NCI-H1930 (cell line): ENCODE measurements at regions not wholly inside any gene's neighbourhood (a gene's known extent, or its start where the extent isn't known, plus 50 kb on each side); places are given as distances from the start of the nearest gene placed in this dataset.

Experiments
- DNase-seq, 2 experiments: peaks; one replicate each; lab custom pipeline; 2025; lab: John Stamatoyannopoulos, UW

DNA sequence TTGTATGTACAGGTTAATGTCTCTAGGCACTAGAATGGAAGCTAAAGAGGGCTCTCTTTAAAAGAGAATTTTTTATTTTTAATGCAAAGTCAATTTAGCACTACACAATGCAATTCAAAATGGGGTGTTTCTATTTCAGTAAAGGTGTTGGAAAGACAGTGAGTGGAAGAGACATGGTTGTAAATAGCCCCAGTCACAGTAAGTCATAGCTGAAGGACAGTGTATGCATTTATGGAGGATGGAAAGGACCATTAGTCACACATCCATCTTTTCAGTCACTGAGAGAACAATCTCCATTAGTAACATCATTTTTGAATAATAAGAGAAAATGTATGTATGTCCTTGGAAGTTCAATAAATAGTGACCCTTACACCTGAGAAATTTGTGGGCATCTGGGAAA is 148.0 kb downstream of the PDHA2 start:
- no peak for DNase-seq

DNA sequence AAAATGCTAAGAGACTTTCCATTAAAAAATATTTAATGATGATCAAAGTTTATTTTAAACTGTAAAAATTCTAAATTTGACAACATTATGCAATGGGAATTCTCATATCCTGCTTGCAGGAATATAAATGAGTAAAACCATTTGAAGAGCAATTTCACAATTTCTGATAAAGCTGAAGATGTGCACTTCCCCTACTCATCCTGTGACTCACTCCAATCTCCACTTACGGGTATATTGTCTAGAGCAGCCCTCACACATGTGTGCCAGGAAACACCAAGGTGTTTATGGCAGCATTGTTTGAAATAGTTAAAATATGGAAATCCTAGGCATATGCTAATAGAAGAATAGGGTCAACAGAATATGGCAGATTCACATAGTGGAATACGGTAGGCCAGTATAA is 158.4 kb downstream of the PDHA2 start:
- no peak for DNase-seq

DNA sequence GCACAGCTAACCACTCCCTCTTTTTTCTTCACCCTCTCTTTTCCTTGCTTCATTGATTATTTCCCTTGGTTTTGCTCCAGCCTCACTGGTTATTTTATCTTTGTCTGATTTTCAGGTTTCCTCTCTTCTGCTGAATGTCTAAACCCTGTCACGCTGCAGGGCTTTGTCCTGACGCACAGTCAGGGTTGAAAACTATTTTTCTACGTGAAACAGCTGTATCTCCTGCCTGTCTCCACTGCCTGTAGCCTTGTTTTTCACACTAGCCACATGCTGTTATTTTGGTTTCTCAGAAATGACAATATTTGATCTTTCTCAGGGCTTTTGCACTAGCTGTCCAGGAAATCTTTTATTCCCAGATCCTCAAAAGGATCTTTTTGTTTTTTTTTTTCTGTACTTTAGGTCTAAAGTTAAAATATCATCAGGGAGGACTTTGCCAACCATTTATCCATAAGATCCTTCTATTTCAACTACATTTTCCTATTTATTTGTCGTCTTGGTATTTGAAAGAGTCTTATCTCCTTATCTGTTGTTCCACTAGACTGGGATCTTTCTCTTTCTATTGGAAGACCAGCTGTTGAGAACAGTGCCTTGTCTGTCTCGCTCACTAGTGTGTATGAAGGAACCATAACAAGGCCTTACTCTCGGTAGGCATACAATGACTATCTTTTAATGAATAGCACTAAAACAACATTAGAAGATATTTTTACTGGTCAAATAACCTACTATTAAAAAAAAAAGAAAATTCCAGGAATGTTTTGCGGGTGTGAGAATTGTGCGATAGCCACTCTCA is 164.3 kb downstream of the PDHA2 start:
- no peak for DNase-seq

DNA sequence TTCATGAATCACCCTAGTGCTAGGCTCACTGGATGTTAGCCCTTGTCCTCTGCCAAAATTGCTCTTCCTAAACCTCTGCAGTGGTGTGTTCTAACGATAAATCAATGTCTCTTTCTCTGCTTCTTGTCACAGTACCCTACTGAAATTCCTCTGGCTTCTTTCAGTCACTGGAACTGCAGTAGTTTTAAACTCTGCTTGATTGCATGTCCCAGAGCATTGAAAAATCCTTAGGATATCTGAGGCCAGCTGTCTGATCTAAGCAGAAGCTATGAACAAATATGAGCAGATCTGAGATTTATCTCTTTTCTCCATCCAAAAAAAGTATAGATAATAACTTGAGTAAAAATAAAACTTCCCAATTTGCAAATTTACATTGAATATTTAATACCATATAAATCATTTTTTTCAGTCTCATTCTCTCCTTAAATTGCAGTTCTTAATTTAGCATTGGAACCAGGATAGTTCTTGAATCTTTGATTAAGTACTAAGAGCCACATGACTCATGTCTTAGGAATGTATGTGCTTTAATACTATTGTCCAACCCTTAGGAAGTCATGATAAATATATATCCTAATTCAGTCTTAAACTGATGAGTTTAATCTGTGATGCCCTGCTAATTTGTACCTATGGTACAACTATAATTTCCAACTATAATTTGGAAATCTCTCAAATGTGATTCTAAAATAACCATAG is 169.7 kb downstream of the PDHA2 start:
- no peak for DNase-seq

DNA sequence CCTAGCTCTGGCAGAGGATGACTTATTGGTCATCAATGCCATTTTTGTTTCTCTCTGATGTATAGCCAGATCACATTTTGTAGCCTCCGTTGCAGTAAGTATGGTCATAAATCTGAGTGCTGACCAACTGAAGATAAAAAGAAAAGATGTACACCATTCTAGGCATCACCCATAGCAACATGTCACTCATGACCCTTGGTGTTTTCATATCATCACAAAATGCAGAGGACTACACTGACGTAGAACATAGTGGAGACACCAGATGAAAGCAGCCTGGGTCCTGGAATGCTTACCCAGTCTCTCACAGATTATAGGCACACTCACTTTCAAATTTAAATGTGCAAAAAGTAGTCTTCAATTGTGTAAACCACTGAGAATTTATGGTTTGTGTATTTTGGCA is 172.8 kb downstream of the PDHA2 start:
- no peak for DNase-seq

DNA sequence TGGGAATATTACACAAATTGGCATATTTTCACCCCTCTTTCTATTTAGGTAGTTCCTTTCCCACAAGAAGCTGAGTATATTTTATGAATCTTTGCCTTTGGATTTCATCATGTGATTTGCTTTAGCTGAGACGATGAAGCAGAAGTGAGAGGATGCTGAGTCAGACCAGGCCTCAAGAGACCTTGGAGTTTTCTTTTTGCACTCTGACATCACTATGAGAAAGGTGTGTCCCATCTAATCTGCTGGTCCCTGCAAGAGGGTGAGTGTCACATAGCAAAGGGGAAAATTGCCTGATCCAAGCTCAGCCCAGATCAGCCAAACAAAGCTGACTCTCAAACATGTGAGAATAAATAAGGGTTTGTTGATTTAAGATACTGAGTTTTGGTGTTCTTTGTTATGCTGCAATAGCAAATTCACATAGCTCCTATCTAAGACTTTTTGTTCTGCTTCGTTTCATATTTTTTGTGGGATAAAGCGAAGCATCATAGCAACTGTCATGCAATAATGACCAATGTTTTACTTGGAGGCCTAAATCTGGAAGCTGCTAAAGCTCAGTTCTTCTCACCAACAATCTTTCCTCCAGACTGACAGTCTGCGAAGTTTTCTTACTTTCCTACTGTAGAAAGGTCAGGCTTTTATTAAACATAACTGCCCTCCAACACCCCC is 176.9 kb downstream of the PDHA2 start:
- no peak for DNase-seq

DNA sequence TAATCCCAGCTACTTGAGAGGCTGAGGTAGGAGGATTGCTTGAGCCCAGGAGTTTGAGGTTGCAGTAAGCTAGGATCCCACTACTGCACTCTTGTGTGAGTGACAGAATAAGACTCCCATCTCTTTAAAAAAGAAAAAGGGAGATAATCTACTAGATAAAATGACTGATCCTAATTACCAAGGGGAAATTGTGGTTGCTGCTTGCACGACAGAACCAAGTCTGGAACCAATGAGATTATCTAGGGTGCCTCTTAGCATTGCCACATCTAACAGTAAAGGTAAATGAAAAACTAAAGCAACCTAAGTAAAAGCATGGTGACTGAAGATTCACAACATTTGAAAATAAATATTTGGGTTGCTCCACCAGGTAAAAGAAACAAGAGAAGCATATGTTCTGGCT is 185.1 kb downstream of the PDHA2 start:
- no peak for DNase-seq

DNA sequence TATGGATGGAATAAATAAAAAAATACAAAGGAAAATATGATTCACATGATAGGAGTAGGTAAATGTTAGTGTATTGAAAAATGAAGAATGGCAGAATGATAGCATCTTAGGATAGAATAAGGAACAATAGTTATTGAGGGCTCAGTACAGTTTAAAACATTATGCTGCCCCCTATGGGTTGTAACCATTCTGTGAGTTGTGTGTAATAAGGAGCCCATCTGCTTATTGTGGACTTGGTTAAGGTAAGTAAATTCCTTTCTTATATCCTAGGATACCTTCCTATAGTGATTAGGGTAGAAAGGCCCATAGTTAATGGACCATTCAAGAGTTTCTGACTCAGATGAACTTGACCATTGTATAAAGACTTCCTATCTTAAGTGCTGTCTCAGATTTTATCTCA is 195.8 kb downstream of the PDHA2 start:
- no peak for DNase-seq

DNA sequence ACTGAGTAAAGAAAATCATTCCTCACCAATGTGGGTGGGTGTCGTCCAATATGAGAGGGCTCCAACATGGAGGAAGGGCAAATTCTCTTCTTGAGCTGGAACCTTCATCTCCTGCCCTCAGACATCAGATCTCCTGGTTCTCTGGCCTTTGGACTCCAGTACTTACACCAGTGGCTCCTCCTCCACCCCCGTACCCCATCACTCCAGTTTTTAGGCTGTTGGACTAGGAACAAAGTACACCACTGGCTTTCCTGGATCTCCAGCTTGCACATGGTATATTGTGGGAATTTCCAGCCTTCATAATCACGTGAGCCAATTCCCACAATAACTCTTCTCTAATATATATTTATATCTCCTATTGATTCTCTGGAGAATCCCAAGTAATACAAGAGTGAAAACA is 196.9 kb downstream of the PDHA2 start:
- DNase-seq = no peak

DNA sequence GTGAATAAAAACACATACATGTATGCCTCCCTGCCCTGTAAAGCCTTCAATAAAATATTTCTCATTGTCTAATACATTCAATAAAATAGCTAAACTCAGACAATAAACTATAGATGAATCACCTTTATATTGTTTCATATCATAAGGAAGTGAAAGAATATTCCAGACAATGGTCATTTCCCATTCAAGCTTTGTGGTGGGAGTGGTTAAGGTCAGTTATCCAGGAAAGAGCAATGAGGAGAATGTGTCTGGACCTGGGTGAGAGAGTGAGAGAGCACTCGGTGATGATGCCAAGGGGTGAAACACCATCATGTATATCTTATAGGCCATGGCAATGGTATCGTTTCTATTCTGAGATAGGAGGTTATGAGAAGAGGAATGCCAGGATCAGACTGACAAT is 197.8 kb downstream of the PDHA2 start:
- no peak for DNase-seq

DNA sequence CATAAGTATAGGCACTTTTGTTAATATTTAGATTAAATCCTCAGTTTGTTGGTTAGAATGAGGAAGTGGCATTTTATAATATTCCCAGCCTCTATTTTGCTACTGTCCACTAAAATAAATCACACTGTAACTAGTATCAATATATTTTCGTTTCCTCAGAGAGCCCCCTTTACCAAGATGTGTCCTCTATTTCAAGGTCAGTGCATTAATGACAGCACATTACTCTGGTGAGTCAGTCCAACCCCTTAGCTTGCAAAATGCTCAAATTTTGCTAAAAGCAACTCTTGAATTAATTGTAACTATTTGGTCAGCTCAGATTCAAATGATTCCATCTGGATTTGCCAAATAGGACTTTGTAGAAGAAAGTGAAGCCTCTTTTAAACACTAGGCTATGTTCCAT is 199.3 kb downstream of the PDHA2 start:
- DNase-seq = no peak

DNA sequence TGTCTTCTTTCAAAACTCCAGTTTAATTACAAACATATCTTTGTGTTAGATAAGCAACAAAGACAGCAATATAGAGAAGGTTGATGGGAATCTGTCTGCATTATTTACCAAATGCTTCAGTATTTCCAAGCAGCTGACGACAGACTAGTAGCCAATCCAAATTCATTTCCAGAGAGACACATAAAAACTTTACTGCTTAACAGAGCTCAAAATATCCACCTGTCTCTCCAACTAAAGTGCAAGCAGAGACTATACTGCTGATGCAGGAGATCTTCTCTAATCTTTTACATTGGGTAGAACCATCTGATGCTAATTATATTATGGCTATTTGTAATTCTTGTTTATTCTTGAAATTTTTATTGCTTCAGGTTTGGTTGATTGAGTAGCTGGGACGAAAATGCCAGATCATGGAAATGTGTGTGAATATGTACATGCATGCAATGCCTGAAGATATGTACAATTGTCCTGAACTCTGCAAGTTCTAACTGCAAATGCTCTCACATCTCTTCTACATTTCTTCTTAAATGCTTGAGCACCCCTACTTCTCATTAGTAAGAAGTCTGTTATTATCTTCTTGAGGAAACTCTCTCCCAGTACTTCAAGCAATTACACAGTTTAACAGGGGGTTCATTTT is 200.0 kb downstream of the PDHA2 start:
- DNase-seq = no peak

DNA sequence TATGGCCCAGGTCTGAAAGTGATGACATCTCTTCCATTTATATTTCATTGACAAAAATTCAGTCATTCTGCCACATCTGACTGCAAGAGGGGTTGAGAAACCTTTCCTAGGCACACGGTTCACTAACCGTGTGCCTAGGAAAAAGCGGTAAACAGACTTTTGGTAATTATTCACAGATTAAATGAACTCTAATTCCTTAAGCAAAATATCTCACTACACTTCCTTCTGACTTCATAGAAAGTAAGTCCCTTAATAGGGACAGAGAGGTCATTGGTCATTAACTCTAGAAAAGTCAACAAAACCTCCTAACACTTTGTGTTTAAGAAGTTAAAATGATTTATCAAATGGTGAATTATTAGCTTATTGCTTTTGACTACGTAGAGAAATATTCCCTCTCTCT is 205.1 kb downstream of the PDHA2 start:
- no peak for DNase-seq

DNA sequence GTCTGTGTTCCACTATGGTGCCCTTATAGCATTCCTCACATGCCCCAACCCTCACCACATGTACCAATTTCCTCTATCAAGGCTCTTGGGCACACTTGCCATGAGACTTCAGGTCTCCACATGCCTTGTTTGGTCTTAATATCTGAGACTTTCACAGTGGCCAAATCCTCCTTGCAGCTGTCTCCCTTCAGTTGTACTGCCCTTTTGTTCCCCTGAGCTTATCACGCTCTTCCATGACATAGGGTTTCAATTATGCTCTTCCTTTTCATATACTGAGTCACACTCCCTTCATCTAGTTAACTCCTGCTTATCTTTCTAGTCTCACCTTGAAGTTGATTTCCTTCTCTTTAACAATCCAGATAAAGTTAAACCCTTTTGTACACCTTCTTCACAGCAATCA is 212.9 kb downstream of the PDHA2 start:
- no peak for DNase-seq

DNA sequence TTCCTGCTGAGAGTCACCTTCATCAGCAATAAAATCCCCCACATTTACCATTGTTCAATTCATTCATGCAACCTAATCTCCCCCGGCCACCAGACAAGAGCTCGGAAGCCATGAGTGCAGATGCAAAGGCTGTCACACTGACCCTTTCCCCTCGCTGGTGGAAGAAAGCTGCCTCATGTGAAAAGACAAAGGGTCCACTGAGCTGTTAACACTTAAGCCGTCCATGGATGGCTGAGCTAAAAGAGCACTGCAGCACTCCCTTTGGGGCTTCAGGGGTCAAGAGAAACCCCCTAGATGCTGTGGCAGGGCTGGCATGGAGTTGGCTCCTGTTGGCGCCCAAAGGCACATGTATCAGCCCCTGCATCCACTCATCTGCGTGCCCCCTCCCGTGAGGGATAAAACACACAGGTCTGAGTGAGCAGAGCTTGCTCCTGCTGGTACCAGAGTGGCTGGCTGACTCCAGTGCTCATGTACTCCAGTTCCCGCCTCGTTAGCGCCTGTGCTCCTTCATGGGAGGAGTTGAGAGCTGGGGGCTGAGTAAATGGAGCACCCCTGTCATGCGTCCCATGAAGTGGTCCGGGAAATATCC is 216.5 kb downstream of the PDHA2 start:
- DNase-seq = no peak

DNA sequence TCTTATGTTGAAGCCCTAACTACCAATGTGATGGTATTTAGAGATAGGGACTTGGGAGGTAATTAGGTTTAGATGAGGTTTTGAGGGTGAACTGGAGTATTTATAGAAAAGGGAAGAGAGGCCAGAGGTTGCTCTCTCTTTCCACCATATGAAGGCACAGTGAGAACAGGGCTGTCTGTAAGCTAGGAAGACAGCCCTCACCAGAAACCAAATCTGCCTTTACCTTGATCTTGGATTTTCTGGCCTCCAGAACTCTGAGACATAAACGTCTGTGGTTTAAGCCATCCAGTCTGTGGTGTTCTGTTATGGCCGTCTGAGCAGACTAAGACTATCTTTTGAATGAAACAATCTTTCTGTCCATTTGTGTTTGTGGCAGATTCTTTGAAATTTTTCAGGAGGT is 223.7 kb downstream of the PDHA2 start:
- no peak for DNase-seq

DNA sequence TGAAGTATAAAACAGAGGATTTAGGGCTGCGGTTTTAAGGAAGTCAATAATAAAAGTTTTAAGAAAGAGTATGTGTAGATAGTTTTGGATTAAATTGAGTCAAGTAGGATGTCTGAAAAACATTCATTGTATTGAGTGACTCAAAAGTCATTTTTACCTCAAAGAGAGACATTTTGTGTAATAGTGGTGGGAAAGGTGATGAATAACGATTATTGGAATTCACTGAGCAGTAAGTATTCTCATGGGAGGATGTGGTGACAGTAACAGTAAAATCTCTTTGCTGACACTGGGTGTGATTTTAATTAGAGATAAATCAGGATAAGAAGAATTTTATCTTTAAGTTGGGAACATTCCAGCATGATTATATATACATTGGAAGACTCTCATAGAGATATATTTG is 233.6 kb downstream of the PDHA2 start:
- DNase-seq = no peak

DNA sequence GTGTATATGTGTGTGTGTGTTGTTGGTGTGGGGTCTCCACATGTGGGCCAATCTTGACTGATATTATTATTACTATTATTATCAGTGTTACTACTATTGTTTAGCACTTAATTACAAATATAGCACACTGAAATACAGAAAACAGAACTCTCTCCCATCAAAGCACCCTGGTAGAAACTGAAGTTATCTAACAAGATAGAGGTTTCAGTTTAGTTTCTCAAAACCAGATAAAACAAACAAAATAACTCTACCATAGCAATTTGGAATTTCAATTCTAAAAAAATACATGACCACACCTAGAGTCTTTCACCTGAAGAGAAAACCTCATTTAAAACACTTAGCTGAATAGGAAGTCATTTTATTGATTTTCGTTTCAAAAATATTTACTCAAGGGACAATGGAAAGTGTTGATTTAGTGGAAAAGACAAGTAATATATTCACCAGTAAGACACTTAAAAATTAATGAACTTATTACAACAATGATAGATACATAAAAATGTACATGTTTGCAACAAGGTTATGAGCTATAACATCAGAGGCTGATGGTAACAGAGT is 252.3 kb downstream of the PDHA2 start:
- no peak for DNase-seq

DNA sequence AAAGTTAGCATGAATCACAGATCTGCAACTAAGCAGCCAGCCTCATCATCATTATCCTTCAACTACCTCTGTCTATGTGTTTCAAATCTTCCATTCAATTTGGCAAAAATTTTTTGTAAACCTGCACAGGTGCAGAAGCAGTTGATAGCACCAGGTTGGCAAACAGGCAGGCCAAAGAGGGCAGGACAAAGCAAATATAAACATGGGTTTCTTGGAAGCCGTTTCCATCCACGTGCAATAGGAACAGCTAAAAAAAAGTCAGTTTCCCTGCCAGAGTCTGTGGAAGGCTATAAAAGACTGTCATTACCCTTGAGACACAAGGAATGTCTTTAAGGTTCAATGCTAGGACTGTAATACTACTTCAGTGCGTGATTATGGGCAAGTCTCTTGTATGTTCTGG is 253.2 kb downstream of the PDHA2 start:
- DNase-seq = no peak

DNA sequence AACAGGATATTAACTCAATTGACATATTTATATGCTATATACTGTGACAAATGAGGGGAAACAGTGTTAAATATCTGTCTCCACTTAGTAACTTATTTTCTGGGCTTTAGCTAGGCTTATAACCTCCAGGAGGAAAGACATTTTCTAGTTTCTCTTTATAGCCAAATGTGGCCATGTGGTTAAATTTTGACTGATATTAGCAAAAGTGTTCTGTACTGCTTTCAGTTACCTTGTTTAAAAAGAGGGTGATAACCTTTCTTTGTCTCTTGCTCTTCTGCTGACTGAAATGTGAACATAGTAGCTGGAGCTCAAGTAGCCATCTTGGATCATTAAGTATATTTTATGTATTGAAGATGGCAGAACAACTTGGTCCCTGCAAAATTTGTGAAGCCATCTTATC is 253.7 kb downstream of the PDHA2 start:
- DNase-seq = no peak

DNA sequence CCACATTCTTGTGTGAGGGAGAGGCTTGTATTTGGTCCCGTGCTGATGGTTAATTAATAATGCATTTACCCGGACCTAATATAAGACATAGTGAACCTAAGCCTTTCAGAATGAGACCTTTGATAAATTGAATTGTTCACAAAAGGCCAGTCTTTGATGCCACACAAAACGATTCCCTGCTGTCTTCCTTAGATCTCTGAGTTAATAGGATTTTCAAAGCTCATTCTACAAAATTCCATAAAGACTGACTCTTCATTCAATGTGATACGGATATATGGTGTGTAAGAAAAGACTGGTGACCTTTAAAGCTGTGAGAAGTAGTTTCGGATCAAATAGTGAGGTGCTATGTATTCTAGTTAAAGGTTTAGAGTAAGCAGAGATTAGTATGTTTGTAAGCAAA is 254.3 kb downstream of the PDHA2 start:
- DNase-seq = no peak

DNA sequence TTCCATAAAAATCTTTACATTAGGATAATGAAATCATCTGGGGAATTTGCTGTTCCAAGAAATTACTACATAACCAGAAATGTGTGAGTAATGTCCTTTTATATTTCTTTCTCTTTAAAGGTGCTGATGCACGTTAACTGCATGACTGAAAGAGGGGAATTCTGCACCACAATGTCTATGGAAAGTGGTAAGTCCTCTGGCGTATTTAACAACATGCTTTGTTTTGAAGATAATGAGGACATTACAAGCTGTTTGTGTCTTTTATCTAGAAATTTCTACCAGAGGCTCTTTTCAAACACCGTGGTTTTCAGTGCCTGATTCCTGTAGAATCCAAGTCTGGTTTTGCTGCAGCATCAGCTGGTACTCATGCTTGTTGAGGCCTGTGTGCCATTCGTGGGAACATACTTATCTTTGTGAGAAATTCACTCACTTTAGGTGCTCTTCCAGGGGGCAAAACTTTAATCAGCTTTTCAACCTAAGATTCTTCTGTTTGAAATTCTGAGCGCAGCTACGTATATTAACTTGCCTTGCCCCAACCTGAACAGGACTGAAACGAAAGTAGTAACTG is 257.2 kb downstream of the PDHA2 start:
- no peak for DNase-seq
